SK-N-SH (cell line): ENCODE measurements at regions not wholly inside any gene's neighbourhood (a gene's known extent, or its start where the extent isn't known, plus 50 kb on each side); places are given as distances from the start of the nearest gene placed in this dataset.

ENCODE experiments used
- CTCF ChIA-PET: fragments of 300-600, 350-600 bp; formaldehyde crosslinking; extraction: SDS; loops from one replicate; lab custom pipeline; 2021; lab: Yijun Ruan, JAX
- POLR2A ChIA-PET: fragments of 350-600 bp; sonication (Branson Sonifier 250); formaldehyde crosslinking; extraction: SDS; loops from one replicate; lab custom pipeline; 2020; ENCODE audit warnings: antibody characterized with exemption, inconsistent platforms; lab: Yijun Ruan, JAX
- DNase-seq: peaks from one replicate; pipeline ENCODE4 v3.0.0; 2012
- H2AFZ ChIP-seq: fragments of 200-600 bp; sonication (generic); 2 replicates; pipeline ENCODE4 v1.8.1; 2016; ENCODE audit warnings: antibody characterized with exemption, mild to moderate bottlenecking, low read depth
- H3F3A ChIP-seq: fragments of 200-600 bp; sonication (generic); replicated peaks from 2 replicates; pipeline ENCODE3; 2016; ENCODE audit warnings: antibody characterized with exemption, mild to moderate bottlenecking; ENCODE audit not compliant: insufficient read depth
- H3K27ac ChIP-seq, 2 experiments: fragments of 200-500 bp in 1 of 2; fragments of 200-600 bp in 1 of 2; sonication (Bioruptor generic) in 1 of 2; sonication (generic), shearing (Covaris generic) in 1 of 2; 2 replicates each; pipeline versions ENCODE4 v1.5.1 to v1.6.1; 2014 to 2016; ENCODE audit warnings: low read depth in 2 of 2, inconsistent platforms in 1 of 2, low read length in 1 of 2, mild to moderate bottlenecking in 1 of 2, mixed read lengths in 1 of 2
- H3K27me3 ChIP-seq: fragments of 200-600 bp; sonication (generic), shearing (Covaris generic); 2 replicates; pipeline ENCODE4 v1.6.1; 2016; ENCODE audit warnings: mixed run types; ENCODE audit not compliant: insufficient read depth
- H3K36me3 ChIP-seq, 2 experiments: fragments of 200-500 bp in 1 of 2; fragments of 200-600 bp in 1 of 2; sonication (Bioruptor generic) in 1 of 2; sonication (generic) in 1 of 2; replicated peaks in 1 of 2; 2 replicates each; pipeline versions ENCODE3 to v1.5.1; 2014 to 2016; ENCODE audit warnings: low read length in 1 of 2, mild to moderate bottlenecking in 1 of 2; ENCODE audit not compliant: insufficient read depth in 2 of 2, control insufficient read depth in 1 of 2
- H3K4me1 ChIP-seq, 2 experiments: fragments of 200-500 bp in 1 of 2; fragments of 200-600 bp in 1 of 2; sonication (Bioruptor generic) in 1 of 2; sonication (generic), shearing (Covaris generic) in 1 of 2; 2 replicates each; pipeline versions ENCODE4 v1.5.1 to v1.6.1; 2014 to 2016; ENCODE audit warnings: low read depth in 1 of 2, low read length in 1 of 2, mixed run types in 1 of 2; ENCODE audit not compliant: insufficient read depth in 2 of 2, control insufficient read depth in 1 of 2
- H3K4me2 ChIP-seq: fragments of 200-600 bp; sonication (generic), shearing (Covaris generic); 2 replicates; pipeline ENCODE4 v1.6.1; 2017; ENCODE audit warnings: mixed run types
- H3K4me3 ChIP-seq, 2 experiments: fragments of 200-500 bp in 1 of 2; fragments of 200-600 bp in 1 of 2; sonication (Bioruptor generic) in 1 of 2; sonication (generic), shearing (Covaris generic) in 1 of 2; 2 replicates each; pipeline versions ENCODE4 v1.5.1 to v1.8.1; 2014 to 2016; ENCODE audit warnings: low read depth in 2 of 2, inconsistent platforms in 1 of 2, low read length in 1 of 2, mild to moderate bottlenecking in 1 of 2, mixed read lengths in 1 of 2, moderate library complexity in 1 of 2
- H3K79me2 ChIP-seq: fragments of 200-600 bp; sonication (generic); 2 replicates; pipeline ENCODE4 v1.8.1; 2017; ENCODE audit warnings: mild to moderate bottlenecking; ENCODE audit not compliant: insufficient read depth
- H3K9ac ChIP-seq: fragments of 200-600 bp; sonication (generic); 2 replicates; pipeline ENCODE4 v1.6.1; 2017; ENCODE audit warnings: mixed run types
- H3K9me2 ChIP-seq: fragments of 200-600 bp; sonication (generic); 2 replicates; pipeline ENCODE4 v1.6.1; 2017; ENCODE audit warnings: mixed run types
- H3K9me3 ChIP-seq: fragments of 200-600 bp; sonication (generic); 2 replicates; pipeline ENCODE4 v1.6.1; 2017; ENCODE audit warnings: mixed run types, mild to moderate bottlenecking, moderate library complexity
- H4K20me1 ChIP-seq: fragments of 200-600 bp; sonication (generic); 2 replicates; pipeline ENCODE4 v1.6.1; 2017; ENCODE audit warnings: mild to moderate bottlenecking, mixed run types; ENCODE audit not compliant: insufficient read depth
- CHD2 ChIP-seq: fragments of 150-350 bp; IDR thresholded peaks from 2 replicates; pipeline ENCODE4 v1.6.1; 2018; ENCODE audit warnings: low read length; ENCODE audit not compliant: partially characterized antibody
- ELF1 ChIP-seq: IDR thresholded peaks from 2 replicates; pipeline ENCODE4 v1.4.0; 2012
- EP300 ChIP-seq, 2 experiments: IDR thresholded peaks; 2 replicates each; pipeline versions ENCODE4 v1.4.0 to v1.6.1; 2012; ENCODE audit warnings: borderline replicate concordance in 1 of 2, low read depth in 1 of 2, low read length in 1 of 2
- EZH2phosphoT487 ChIP-seq: fragments of 200-600 bp; sonication (generic); IDR thresholded peaks from 2 replicates; pipeline ENCODE4 v1.6.1; 2017; ENCODE audit warnings: low read depth, mixed run types, mild to moderate bottlenecking, antibody characterized with exemption, moderate library complexity, borderline replicate concordance
- FOXJ3 ChIP-seq: sonication (generic); formaldehyde crosslinking; IDR thresholded peaks from 2 replicates; pipeline ENCODE4 v1.5.1; 2020; ENCODE audit warnings: mild to moderate bottlenecking, missing genetic modification reagents
- GATA2 ChIP-seq: sonication (generic); formaldehyde crosslinking; IDR thresholded peaks from 2 replicates; pipeline ENCODE4 v1.5.0; 2020; ENCODE audit warnings: mild to moderate bottlenecking, missing genetic modification reagents
- JUND ChIP-seq: IDR thresholded peaks from 2 replicates; pipeline ENCODE4 v1.4.0; 2012
- MEF2A ChIP-seq: IDR thresholded peaks from 2 replicates; pipeline ENCODE4 v1.4.0; 2012; ENCODE audit warnings: low read depth, borderline replicate concordance
- NFIC ChIP-seq: IDR thresholded peaks from 2 replicates; pipeline ENCODE4 v1.4.0; 2012; ENCODE audit warnings: borderline replicate concordance
- NRF1 ChIP-seq: IDR thresholded peaks from 2 replicates; pipeline ENCODE4 v1.6.1; 2012; ENCODE audit warnings: low read depth, mild to moderate bottlenecking, low read length
- POLR2AphosphoS5 ChIP-seq: IDR thresholded peaks from 2 replicates; pipeline ENCODE4 v1.6.1; 2012; ENCODE audit warnings: low read depth, low read length
- RFX5 ChIP-seq: IDR thresholded peaks from 2 replicates; pipeline ENCODE4 v1.6.1; 2012; ENCODE audit warnings: mild to moderate bottlenecking, improper control_type of control experiment, low read length
- RXRA ChIP-seq: IDR thresholded peaks from 2 replicates; pipeline ENCODE4 v1.4.0; 2012; ENCODE audit warnings: low read depth, mild to moderate bottlenecking, borderline replicate concordance
- TCF12 ChIP-seq: IDR thresholded peaks from 2 replicates; pipeline ENCODE4 v1.4.0; 2012
- YY1 ChIP-seq: IDR thresholded peaks from 2 replicates; pipeline ENCODE4 v1.4.0; 2012; ENCODE audit warnings: low read depth, mild to moderate bottlenecking
- WGBS: methylation state at CpG from one replicate; pipeline ENCODE4 v1.1.6; 2017; ENCODE audit warnings: low lambda C conversion rate; 5-methylcytosine and 5-hydroxymethylcytosine counted together
- TF ChIP-seq, protein P1 (sequence below): IDR thresholded peaks from 2 replicates; pipeline ENCODE4 v1.6.1; 2012; ENCODE audit warnings: mild to moderate bottlenecking, low read depth, low read length, moderate library complexity
- TF ChIP-seq, protein P2 (sequence below): IDR thresholded peaks from 2 replicates; pipeline ENCODE4 v1.4.0; 2012; ENCODE audit warnings: low read depth
- TF ChIP-seq, protein P3 (sequence below): IDR thresholded peaks from 2 replicates; pipeline ENCODE4 v1.4.0; 2012; ENCODE audit warnings: low read depth, borderline replicate concordance
- TF ChIP-seq, protein P4 (sequence below): fragments of 150-350 bp; IDR thresholded peaks from 2 replicates; pipeline ENCODE4 v1.6.1; 2017; ENCODE audit warnings: antibody characterized with exemption, low read length, low read depth, borderline replicate concordance

DNA sequence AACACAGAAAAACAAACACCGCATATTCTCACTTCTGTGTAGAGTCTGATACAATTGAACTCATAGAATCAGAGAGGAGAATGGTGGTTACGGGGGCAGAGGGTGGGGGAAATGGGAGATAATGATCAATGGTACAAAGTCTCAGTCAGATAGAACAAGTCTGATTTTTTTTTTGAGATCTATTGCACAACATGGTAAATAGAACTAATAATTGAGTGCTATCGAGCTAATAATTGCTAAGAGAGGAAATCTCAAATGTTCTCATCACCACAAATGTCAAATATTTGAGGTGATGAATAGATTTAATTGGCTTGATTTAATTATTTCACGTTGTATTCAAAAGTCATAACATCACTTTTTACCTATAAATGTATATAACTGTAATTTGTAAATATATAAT is 121.0 kb upstream of the SPIN1 start:
- no peaks in the 10 kb centered on the region for H3K27me3 ChIP-seq
- no peak overlapping the region for H3K27ac ChIP-seq
- ChIA-PET POLR2A (no interaction called here), CTCF (interaction anchor here (0.6 kb wide), 1 partner anchor 81 kb away, joined by 3 read pairs; no protein-coding TSS in a partner anchor)
- H3K9ac ChIP-seq, result no peak overlapping the region
- no peak overlapping the region for H2AFZ ChIP-seq
- no peak overlapping the region for H3K4me2 ChIP-seq
- peaks cover 3% of the 10 kb centered on the region for H3F3A ChIP-seq
- WGBS, result 80% methylated on average over 4 of the region's 4 CpGs
- H3K36me3 ChIP-seq, result no peaks in the 10 kb centered on the region
- no peaks in the 10 kb centered on the region for H4K20me1 ChIP-seq
- H3K79me2 ChIP-seq, result no peaks in the 10 kb centered on the region
- H3K4me1 ChIP-seq, result peaks cover 0 to 8% of the 10 kb centered on the region in 2 experiments; a peak in 1 of 4 replicates
- H3K4me3 ChIP-seq, result no peak overlapping the region
- DNase-seq, result no peak
- TF ChIP-seq ELF1 (no peak), NFIC (no peak), YY1 (no peak)
- TF ChIP-seq, protein P1, sequence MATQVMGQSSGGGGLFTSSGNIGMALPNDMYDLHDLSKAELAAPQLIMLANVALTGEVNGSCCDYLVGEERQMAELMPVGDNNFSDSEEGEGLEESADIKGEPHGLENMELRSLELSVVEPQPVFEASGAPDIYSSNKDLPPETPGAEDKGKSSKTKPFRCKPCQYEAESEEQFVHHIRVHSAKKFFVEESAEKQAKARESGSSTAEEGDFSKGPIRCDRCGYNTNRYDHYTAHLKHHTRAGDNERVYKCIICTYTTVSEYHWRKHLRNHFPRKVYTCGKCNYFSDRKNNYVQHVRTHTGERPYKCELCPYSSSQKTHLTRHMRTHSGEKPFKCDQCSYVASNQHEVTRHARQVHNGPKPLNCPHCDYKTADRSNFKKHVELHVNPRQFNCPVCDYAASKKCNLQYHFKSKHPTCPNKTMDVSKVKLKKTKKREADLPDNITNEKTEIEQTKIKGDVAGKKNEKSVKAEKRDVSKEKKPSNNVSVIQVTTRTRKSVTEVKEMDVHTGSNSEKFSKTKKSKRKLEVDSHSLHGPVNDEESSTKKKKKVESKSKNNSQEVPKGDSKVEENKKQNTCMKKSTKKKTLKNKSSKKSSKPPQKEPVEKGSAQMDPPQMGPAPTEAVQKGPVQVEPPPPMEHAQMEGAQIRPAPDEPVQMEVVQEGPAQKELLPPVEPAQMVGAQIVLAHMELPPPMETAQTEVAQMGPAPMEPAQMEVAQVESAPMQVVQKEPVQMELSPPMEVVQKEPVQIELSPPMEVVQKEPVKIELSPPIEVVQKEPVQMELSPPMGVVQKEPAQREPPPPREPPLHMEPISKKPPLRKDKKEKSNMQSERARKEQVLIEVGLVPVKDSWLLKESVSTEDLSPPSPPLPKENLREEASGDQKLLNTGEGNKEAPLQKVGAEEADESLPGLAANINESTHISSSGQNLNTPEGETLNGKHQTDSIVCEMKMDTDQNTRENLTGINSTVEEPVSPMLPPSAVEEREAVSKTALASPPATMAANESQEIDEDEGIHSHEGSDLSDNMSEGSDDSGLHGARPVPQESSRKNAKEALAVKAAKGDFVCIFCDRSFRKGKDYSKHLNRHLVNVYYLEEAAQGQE, result no peak
- TF ChIP-seq, protein P2, sequence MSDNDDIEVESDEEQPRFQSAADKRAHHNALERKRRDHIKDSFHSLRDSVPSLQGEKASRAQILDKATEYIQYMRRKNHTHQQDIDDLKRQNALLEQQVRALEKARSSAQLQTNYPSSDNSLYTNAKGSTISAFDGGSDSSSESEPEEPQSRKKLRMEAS, result no peak
- TF ChIP-seq, protein P3, sequence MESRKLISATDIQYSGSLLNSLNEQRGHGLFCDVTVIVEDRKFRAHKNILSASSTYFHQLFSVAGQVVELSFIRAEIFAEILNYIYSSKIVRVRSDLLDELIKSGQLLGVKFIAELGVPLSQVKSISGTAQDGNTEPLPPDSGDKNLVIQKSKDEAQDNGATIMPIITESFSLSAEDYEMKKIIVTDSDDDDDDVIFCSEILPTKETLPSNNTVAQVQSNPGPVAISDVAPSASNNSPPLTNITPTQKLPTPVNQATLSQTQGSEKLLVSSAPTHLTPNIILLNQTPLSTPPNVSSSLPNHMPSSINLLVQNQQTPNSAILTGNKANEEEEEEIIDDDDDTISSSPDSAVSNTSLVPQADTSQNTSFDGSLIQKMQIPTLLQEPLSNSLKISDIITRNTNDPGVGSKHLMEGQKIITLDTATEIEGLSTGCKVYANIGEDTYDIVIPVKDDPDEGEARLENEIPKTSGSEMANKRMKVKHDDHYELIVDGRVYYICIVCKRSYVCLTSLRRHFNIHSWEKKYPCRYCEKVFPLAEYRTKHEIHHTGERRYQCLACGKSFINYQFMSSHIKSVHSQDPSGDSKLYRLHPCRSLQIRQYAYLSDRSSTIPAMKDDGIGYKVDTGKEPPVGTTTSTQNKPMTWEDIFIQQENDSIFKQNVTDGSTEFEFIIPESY, result no peak
- H3K9me3 ChIP-seq, result no peaks in the 10 kb centered on the region
- H3K9me2 ChIP-seq, result no peaks in the 10 kb centered on the region

DNA sequence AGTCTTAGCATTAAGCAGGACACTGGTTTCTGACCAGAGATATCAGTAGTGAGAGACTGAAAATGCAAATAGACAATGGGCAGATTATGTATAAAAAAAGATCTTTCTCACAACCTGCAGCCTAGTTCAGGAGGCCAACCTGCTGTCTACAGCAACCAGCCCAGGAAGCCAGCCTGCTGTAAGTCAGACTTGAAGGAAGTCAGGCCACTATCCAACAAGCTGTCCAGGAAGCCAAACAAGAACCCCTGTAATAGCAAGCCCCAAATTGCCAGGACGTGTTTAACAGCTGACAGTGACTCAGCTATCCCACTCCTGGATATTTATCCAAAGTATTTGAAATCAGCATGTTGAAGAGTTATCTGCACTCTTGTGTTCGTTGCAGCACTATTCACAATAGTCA is 121.8 kb upstream of the SPIN1 start:
- H3K9me2 ChIP-seq, result no peaks in the 10 kb centered on the region
- no peak overlapping the region for H3K9ac ChIP-seq
- no peak overlapping the region for H3K4me2 ChIP-seq
- no peak for DNase-seq
- H3K27ac ChIP-seq, result no peak overlapping the region
- ChIA-PET CTCF (interaction anchor here (0.7 kb wide), 1 partner anchor 637 kb away, joined by 3 read pairs; no protein-coding TSS in a partner anchor), POLR2A (no interaction called here)
- no peaks in the 10 kb centered on the region for H3K27me3 ChIP-seq
- H3K4me1 ChIP-seq, result peaks cover 0 to 4% of the 10 kb centered on the region in 2 experiments; a peak in 1 of 4 replicates
- H3K9me3 ChIP-seq, result no peaks in the 10 kb centered on the region
- WGBS, result 51% methylated on average over 2 of the region's 2 CpGs
- H3K4me3 ChIP-seq, result no peak overlapping the region
- peaks cover under 1% of the 10 kb centered on the region for H3F3A ChIP-seq
- H3K36me3 ChIP-seq, result no peaks in the 10 kb centered on the region
- H3K79me2 ChIP-seq, result no peaks in the 10 kb centered on the region
- H4K20me1 ChIP-seq, result no peaks in the 10 kb centered on the region
- no peak overlapping the region for H2AFZ ChIP-seq
- TF ChIP-seq JUND, result no peak
- TF ChIP-seq, protein P4, sequence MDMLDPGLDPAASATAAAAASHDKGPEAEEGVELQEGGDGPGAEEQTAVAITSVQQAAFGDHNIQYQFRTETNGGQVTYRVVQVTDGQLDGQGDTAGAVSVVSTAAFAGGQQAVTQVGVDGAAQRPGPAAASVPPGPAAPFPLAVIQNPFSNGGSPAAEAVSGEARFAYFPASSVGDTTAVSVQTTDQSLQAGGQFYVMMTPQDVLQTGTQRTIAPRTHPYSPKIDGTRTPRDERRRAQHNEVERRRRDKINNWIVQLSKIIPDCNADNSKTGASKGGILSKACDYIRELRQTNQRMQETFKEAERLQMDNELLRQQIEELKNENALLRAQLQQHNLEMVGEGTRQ, result no peak
- TF ChIP-seq EZH2phosphoT487, result no peak
- TF ChIP-seq NRF1, result no peak
- TF ChIP-seq FOXJ3, result no peak
- TF ChIP-seq, protein P2, result no peak
- TF ChIP-seq, protein P3, result no peak
- no peak for TF ChIP-seq TCF12
- TF ChIP-seq CHD2, result no peak
- no peak for TF ChIP-seq POLR2AphosphoS5
- no peak for TF ChIP-seq MEF2A
- TF ChIP-seq YY1, result no peak
- TF ChIP-seq RXRA, result no peak
- no peak for TF ChIP-seq RFX5
- TF ChIP-seq EP300 (IDR thresholded peaks at IDR 0.05; ENCODE audit: borderline replicate concordance in 1 of 2, low read depth in 1 of 2, low read length in 1 of 2), result no peak
- no peak for TF ChIP-seq GATA2
